ENCODE measurements at regions not wholly inside any gene's neighbourhood (a gene's known extent, or its start where the extent isn't known, plus 50 kb on each side); places are given as distances from the start of the nearest gene placed in this dataset.

DNA sequence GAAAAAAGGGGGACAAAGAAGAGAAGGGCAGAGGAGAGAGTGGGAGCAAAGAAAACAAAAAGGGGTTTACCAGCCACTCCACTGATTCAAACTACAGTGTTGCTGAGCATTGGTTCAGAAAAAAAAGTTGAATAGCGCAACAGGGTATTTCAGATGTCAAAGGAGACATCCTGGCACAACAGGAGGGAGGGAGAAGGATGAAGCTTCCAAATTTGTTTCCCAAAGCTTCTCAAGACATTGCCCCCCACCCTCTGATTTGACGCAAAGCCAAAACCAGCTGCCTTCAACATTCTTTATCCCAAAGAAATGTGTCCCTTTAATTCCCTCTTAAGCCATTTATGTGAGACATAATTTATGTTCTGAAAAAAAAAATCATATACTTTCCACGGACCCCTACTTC lies 105.5 kb upstream of the TNC start:
- no peak for TF ChIP-seq CTCF (IDR thresholded peaks at IDR 0.05; ENCODE audit: insufficient read depth, low read length, missing control alignments)
- H3K4me3 ChIP-seq (ENCODE audit: low read depth, low read length), result no peak overlapping the region
- CTCF ChIA-PET, result interaction anchor here (0.9 to 1.4 kb wide), 2 partner anchors 9 to 209 kb away, joined by 3 to 4 read pairs; no protein-coding TSS in a partner anchor
- no peak for DNase-seq (ENCODE audit: low read depth, low spot score)
- POLR2A ChIA-PET, result no interaction called here

DNA sequence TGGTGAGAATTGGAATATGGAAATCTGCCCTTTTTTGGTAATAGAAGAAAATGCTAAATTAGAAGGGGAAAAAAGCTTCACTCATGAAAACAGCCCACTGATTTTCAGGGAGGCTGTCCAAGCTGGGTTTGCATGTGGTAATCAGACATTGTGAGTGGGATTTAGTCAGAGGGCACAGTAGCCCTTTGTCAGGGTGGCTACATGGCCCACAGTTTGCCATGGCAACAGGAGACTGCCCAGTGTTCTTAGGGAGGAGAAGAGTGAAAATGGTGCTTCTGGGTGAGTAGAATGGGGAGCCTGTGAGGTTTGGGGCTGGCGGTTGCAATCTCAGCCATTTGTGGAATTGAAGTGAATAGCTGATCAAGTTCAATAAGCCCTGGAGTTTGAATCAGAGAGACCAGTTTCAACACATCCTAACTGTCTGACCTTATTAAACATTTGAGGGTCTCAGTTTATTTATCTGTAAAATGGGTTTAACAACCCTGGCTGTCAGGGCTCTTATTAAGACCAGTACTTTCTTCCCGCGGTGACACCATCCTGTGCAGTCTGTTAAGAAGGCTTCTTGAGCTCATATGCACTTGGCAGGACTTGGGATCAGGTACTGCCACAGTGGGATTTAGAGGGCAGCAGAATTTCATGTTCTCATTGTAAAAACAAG lies 107.6 kb upstream of the TNC start:
- ChIA-PET CTCF (interaction anchor here (0.5 to 2.1 kb wide), 2 partner anchors 9 to 298 kb away, joined by 3 to 4 read pairs; no protein-coding TSS in a partner anchor), POLR2A (no interaction called here)
- no peak overlapping the region for H3K4me3 ChIP-seq (ENCODE audit: low read depth, low read length)
- no peak for DNase-seq (ENCODE audit: low read depth, low spot score)
- TF ChIP-seq CTCF (IDR thresholded peaks at IDR 0.05; ENCODE audit: insufficient read depth, low read length, missing control alignments), result no peak

DNA sequence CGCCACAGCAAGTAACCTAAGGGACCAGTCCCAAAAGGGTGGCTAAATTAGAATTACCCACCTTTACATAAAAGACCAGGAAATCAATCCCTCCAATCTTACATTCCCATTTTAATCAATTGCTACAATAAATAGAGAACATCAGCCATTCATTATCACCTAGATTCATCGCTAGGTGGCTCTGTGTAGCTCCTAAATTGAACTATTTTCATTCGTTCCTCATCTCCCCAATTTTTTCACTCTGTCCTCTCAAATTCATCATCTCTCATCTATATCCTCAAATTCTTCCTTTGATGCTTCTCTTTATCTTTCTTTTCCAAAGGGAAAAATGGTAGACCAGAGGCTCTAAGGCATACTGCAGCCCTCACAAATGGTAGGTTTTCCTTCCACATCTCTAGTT lies 108.2 kb upstream of the TNC start:
- ChIA-PET POLR2A (no interaction called here), CTCF (interaction anchor here (2.1 kb wide), 1 partner anchor 298 kb away, joined by 4 read pairs; no protein-coding TSS in a partner anchor)
- no peak overlapping the region for H3K4me3 ChIP-seq (ENCODE audit: low read depth, low read length)
- no peak for DNase-seq (ENCODE audit: low read depth, low spot score)
- no peak for TF ChIP-seq CTCF (IDR thresholded peaks at IDR 0.05; ENCODE audit: insufficient read depth, low read length, missing control alignments)

DNA sequence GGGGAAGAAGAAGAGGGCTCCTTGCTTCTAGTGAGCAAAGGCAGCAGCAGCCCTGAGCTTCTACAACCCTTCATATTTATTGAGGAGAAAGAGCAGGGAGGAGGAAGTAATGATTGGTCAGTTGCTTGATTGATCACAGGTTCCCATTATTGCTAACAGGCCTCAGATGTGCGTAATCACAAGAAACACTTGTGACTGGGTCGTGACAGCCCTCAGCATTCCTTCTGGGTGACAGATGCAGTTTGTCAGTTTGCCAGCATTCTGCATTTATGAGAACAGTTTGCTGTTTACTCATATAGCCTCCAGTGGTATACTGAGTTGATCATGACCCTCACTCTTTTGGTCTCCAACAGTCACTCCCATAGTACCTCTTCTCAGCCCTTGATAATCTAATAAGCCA lies 111.5 kb upstream of the TNC start:
- no peak overlapping the region for H3K4me3 ChIP-seq (ENCODE audit: low read depth, low read length)
- ChIA-PET POLR2A (no interaction called here), CTCF (no interaction called here)
- TF ChIP-seq CTCF (IDR thresholded peaks at IDR 0.05; ENCODE audit: insufficient read depth, low read length, missing control alignments), result no peak
- DNase-seq (ENCODE audit: low read depth, low spot score), result no peak

DNA sequence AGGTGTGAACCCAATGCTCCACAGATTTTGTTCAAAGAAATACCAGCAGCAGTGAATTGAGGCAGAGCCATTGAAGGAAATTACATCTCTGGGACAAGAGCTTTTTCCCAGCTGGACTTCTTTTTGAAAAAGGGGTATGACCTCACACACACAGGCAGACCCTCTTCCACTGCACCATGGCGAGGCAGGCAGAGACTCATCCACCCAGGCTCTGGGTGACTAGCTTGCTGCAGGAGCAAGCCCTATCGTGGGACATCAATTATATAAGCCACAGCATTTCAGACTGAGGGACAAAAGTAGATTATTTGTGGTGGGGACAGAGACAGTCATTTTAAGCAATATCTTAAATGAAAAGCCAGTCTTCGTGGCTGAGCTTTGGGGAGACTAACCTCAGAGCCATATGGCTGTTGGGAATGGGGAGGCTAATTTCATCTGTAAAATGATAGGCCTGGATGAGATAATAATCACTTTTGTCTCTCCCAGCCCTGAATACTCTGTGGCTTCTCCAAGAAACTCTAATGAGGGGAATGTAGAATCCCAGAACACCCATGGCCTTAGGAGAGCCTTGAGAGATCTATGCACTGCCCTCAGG lies 113.1 kb upstream of the TNC start:
- DNase-seq (ENCODE audit: low read depth, low spot score), result no peak
- ChIA-PET CTCF (interaction anchor here (1.3 kb wide), 1 partner anchor 27 kb away, joined by 4 read pairs; no protein-coding TSS in a partner anchor), POLR2A (interaction anchor here (0.6 kb wide), 1 partner anchor 184 kb away, joined by 3 read pairs; no protein-coding TSS in a partner anchor)
- H3K4me3 ChIP-seq (ENCODE audit: low read depth, low read length), result no peak overlapping the region
- TF ChIP-seq CTCF (IDR thresholded peaks at IDR 0.05; ENCODE audit: insufficient read depth, low read length, missing control alignments), result no peak

- POLR2A ChIA-PET, result no interaction called here
- H3K4me3 ChIP-seq (ENCODE audit: low read depth, low read length), result no peak overlapping the region
- CTCF ChIA-PET, result interaction anchor here (0.7 to 1.4 kb wide), 3 partner anchors 9 to 13 kb away, joined by 3 to 4 read pairs (median 3); no protein-coding TSS in a partner anchor
- no peak for TF ChIP-seq CTCF (IDR thresholded peaks at IDR 0.05; ENCODE audit: insufficient read depth, low read length, missing control alignments)
- no peak for DNase-seq (ENCODE audit: low read depth, low spot score)
Measured at GRCh38 chr9:115232181-115232774, 114.3 kb upstream of the TNC start.
